22Rv1 (cell line): ENCODE measurements at regions not wholly inside any gene's neighbourhood (a gene's known extent, or its start where the extent isn't known, plus 50 kb on each side); places are given as distances from the start of the nearest gene placed in this dataset.

Source experiments
- H3K27ac ChIP-seq: fragments of 450-650 bp; 2 replicates; pipeline ENCODE4 v1.5.1; 2017
- ZFX ChIP-seq: fragments of 450-650 bp; IDR thresholded peaks from 2 replicates; pipeline ENCODE4 v1.6.1; 2017; ENCODE audit warnings: antibody characterized with exemption, borderline replicate concordance
- TF ChIP-seq, protein P1 (sequence below): fragments of 450-650 bp; IDR thresholded peaks from 2 replicates; pipeline ENCODE4 v1.5.1; 2017; ENCODE audit warnings: mild to moderate bottlenecking

DNA sequence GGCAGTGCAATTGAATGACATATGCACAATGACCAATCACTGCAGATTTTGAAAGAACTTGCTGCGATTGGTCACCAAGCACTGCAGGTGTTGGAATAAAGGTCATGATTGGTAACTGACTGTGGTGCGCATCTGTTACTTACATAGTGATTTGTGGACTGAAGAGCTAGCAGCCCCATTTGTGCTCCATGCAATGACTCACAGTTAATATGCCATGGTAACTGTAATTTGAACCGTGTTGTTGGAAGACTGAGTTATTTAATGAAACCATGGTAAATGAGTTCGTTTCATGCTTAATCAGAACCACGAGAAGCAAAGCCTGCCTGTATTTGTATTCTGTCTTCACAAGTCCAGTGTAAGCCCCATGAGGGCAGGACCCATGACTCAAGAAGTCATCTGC, 220.5 kb downstream of the TJP1 start:
- TF ChIP-seq, protein P1, sequence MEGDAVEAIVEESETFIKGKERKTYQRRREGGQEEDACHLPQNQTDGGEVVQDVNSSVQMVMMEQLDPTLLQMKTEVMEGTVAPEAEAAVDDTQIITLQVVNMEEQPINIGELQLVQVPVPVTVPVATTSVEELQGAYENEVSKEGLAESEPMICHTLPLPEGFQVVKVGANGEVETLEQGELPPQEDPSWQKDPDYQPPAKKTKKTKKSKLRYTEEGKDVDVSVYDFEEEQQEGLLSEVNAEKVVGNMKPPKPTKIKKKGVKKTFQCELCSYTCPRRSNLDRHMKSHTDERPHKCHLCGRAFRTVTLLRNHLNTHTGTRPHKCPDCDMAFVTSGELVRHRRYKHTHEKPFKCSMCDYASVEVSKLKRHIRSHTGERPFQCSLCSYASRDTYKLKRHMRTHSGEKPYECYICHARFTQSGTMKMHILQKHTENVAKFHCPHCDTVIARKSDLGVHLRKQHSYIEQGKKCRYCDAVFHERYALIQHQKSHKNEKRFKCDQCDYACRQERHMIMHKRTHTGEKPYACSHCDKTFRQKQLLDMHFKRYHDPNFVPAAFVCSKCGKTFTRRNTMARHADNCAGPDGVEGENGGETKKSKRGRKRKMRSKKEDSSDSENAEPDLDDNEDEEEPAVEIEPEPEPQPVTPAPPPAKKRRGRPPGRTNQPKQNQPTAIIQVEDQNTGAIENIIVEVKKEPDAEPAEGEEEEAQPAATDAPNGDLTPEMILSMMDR = no peak
- no peak for TF ChIP-seq ZFX
- no peak overlapping the region for H3K27ac ChIP-seq

DNA sequence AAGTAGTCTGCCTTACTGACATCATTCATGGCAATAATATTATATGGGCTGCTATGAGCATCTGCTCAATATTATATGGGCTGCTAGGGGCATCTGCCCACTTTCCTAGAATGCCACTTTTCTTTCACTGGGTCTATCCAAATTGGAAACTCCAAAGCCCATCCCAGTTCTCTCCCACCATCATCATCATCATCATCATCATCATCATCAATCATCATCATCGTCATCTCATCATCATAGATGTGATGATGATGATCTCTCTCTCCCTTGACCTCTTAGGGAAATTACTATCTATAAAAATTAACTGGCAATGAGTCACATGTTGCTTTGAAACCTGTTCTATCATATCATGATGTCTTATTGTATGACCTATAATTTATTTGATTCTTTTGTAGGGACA, 222.0 kb downstream of the TJP1 start:
- TF ChIP-seq, protein P1 = no peak
- TF ChIP-seq ZFX = no peak
- H3K27ac ChIP-seq = no peak overlapping the region

DNA sequence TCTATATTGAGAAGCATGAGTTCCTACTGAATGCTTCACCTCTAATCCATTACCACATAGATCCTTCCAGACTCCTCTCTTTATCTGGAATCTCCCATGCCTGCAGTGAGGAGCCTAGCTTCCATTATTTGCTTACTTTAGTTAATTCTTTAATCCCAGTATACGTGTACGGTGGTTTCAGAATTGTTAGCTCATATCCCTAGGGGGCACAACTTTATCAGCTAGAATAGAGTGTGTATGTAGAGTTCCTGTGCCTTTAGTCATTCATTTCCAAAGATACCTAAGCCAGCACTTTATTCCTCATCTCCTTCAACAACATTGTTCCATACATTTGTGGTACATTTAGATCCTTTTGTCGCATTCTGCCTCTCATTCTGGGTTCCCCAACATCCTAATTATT, 226.0 kb downstream of the TJP1 start:
- H3K27ac ChIP-seq = no peak overlapping the region
- TF ChIP-seq, protein P1 = no peak
- no peak for TF ChIP-seq ZFX

DNA sequence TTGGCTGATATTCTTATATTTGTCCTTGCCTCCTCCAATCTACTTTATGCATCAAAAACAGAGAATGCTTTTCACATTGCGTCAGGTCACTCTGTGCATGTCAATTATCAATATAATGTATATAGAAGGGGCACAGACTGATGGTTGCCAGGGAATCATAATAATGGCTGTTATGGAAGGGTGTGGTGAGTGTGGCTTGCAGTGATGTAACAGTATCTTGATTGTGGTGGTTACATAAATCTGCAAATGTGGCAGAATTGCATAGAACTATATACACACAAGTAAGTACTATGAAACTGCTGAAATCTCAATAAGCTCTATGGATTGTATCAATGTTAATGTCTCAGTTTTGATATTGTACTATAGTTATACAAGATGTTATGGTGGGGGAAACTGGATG, 228.6 kb downstream of the TJP1 start:
- H3K27ac ChIP-seq = no peak overlapping the region
- TF ChIP-seq, protein P1 = no peak
- no peak for TF ChIP-seq ZFX

DNA sequence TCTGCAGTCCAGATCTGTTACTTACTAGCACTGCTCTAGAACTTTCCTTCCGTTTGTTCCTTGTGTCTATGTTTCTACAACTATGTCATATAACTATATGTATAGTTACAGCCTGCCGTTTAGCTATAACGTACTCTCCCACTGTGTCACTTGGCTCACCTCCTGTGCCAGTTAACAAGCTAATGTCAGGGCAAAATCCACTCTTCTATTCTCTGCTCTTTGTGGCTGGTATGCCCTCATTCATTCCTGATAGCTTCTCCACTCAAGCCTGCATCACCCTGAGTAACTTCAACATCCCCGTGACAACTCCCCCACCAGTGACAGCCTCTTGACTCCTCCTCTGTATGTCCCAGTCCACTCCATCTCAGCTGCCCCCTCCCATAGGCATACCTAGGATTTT, 229.2 kb downstream of the TJP1 start:
- TF ChIP-seq ZFX = no peak
- TF ChIP-seq, protein P1 = no peak
- no peak overlapping the region for H3K27ac ChIP-seq

DNA sequence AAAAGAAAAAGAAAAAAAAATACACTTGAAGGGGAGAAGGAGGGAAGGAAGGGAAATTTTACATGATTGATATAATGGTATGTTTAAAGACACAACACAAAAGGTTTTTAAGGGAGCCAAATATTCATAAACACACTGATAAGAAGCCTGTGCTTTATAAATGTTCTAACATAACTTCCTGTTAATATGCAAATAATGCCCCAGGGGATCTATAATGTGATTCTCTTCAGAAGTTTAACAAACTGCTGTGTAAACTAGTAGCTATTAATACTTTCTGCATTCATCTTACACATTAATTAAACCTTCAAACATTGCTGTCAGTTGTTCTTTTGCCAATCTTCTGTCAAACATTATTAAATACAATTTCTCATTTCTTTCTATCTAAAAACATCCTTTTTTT, 231.6 kb downstream of the TJP1 start:
- H3K27ac ChIP-seq = no peak overlapping the region
- TF ChIP-seq, protein P1 = no peak
- no peak for TF ChIP-seq ZFX

DNA sequence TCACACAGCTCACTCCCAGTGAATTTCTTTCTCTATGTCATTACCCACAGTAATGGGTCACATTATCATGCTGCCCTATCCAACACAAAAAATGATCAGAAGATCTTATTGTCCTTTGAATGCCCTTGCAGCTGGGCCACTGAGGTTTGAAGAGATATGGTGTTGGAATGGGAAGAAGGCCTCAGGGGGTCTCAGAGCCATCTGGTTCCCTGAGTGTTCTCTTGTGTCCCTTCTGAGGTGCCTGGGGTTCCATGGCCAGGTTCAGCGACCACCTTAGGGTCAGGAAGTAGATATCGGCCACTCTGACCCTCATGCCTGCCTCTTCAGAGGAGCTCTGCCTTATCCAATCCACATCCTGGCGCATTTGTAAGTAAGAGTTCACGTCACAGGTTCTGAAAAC, 232.3 kb downstream of the TJP1 start:
- H3K27ac ChIP-seq = no peak overlapping the region
- no peak for TF ChIP-seq ZFX
- TF ChIP-seq, protein P1 = no peak
